Skin of body (tissue), 1 donor: ENCODE measurements at regions not wholly inside any gene's neighbourhood (a gene's known extent, or its start where the extent isn't known, plus 50 kb on each side); places are given as distances from the start of the nearest gene placed in this dataset.

Experiments
- DNase-seq: peaks from one replicate; lab custom pipeline; 2025; lab: John Stamatoyannopoulos, UW

DNA sequence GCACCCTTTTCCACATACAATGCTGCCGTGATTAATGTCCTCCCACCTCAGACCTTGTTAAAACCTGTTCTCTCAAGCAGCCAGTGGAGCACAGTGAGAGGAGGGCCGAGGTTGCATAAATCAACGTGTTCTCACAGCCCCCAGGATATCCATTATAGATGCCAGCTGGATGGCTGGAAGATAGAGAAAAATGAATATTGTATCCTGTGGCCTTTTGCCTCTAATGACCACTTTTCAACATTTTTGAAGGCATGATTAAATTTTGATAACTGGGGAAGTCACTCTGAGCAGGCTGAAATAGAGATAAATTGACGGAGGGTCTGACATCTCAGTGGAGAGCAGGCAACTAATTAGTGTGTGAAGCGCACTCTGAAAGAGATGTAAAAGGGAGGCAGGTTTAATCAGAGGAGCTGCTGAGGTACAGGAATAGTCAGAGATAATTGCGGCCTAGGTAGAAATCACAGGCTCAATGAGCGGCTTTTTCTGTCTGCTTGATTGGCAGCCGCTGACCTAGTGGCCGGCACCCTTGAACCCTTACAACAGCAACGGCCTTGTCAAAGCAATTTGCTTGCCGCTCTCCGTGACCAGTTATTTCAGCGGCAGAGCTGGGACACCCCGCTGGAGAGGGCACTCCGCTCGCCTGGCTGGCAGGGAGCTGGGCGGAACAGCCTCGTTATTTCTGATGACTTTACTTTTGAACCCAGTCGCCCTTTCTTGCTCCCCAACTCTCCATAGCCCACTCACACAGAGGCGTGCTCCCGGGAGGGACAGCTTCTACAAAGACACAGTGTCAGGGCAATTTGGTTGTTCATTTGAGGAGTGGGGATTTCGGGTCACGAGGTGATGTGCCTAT lies 560.7 kb downstream of the PSAT1 start:
- DNase-seq, result no peak

DNA sequence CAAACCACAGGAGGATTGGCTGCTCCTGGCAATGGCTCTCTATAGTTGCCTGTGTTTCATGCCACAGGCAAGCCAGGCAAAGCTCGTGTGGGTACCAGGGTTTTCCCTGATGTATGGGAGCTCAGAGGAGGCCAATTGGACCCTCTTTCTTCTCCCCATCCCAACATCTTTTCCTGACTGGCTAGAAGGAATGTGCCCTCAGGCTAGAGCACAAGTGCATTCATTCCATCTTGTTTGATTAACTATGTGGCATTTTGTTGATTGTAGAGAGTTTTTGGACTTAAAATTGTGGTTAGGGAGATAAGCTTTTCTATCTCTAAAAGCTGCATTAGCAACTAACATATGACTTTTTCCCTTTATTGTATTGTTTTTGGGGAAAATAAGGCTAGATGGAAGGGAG lies 561.3 kb downstream of the PSAT1 start:
- DNase-seq, result no peak

- no peak for DNase-seq
Observed at GRCh38 chr9:78860801-78861475, 564.0 kb downstream of the PSAT1 start.

GRCh38 chr9:78863531-78863930 lies 566.6 kb downstream of the PSAT1 start:
- DNase-seq, result no peak

DNA sequence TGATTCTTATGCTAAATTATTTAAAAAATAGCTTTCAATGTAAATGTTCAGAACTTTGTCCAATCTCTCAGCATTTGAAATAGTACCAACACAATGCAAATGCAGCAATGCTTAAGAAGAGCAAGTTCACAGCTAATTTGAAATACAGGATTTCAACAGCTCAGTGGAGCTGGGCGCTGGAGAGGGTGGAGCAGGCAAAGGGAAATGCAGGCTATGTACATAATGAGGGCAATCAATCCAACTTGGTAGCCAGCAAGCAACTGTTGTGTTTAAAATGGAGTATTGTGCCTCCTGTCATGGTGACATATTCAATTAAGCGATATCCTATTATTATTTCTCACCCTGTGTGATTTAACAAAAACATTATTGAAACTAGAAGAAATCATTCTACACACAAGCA lies 568.8 kb downstream of the PSAT1 start:
- no peak for DNase-seq

- DNase-seq, result no peak
Observed at GRCh38 chr9:78866207-78867132, 569.5 kb downstream of the PSAT1 start.

DNA sequence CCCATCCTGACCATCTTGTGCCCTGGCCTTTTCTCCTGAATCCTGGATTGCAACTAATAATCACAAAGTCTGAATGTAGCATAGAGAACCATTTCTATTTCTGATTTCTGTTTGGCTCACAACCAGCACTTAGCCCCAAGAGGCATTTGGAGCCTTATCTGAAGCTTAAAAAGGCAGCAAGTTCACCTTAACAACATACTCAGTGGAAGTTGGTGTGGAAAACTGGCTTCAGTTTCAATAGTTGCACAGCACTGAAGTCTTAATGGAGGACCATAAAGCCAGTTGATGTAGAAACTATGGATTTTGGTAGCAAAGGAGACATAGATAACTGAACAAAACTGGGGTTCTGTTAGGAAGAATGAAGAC lies 574.1 kb downstream of the PSAT1 start:
- no peak for DNase-seq

DNA sequence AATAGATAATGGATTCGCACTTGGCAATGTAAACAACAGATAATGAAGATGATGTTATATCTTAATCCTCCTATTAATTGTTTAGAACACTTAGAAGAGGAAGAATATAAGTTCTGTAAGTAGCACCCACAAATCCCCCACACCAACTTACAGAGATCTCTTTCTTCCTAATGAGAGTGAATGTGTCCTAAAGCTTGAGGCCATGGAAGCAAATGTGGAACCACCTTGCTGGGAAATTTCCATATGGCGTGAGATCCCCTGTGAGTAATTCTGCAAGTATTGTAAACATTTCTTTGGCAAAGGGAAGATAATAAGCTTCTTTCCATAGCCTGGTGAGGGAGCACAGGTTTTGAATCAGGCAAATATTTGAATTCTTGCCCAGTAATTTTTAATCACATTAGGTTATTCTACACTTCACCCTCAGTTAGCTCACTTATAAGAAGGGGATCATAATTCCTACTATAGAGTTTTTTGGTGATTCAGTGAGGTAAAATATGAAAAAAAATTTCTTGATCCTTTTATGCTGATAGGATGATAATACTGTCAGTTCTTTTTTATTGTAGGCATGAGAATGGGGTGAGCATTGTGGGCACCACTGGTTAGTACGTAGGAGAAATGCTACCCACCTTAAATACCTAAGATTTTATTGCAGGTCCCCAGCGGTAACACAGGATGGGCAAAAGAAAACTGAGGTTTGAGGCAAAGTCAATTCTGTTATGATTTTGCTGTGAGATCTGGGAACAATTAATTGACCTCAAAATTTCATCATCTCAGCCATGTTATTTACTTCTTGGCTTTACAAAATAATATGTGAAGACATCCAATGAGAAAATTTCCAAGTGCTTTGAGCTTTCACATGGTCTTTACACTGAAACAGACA lies 574.8 kb downstream of the PSAT1 start:
- no peak for DNase-seq

GRCh38 chr9:78874061-78874460 lies 577.1 kb downstream of the PSAT1 start:
- no peak for DNase-seq

DNA sequence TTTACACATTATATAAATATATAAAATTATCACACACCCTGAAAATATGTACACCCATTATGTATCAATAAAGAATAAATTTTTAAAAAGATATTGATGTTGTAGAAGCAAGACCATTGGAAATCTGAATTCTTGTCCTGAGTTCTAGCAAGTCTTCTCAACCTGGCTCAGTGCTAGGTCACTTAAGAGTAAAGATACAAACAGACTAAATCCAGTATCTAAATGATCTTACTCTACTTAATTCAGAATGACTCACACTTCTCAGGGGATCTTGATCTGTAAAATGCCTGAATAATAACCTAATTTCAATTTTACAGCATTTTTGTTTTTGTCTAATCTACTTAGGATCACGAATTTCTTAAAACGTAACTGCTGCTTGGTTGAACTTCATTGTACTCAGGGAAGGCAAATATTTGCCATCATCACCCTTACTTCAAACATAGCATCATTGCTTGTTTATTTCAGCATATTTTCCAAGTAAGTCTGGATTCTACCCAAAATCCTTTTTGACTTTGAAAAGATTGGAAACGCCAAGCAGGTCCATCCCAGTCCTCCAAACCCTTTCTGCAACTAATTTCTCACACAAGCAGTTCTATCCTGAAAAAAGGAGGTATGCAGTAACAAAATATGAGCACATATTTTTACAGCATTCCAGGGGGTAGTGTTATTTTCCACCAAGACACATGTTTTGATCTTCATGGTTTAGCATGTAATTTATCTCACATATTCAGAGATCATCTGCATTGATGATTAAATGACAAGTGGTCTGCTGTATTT lies 582.6 kb downstream of the PSAT1 start:
- DNase-seq, result no peak

- DNase-seq, result no peak
Observed at GRCh38 chr9:78881295-78881694, 584.4 kb downstream of the PSAT1 start.

DNA sequence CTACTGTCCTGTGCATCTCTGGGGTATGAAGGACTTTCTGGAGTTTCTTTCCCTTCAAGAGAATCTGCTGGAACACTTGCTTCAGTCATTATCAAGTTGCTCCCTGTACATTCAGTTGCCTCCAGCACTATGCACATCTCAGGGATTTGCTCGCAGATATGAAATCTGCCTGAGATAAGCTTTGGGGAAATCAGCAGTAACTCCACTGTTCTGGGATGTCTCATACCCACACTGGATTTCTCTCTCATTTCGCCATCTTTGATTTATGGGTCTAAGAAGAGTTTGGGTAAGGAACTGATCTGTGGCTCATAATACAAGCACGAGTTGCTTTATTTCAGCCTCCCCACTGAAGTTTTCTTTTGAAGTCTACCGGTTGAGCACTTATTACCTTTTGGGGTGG lies 585.6 kb downstream of the PSAT1 start:
- no peak for DNase-seq

- DNase-seq, result no peak
Observed at GRCh38 chr9:78884611-78885150, 587.8 kb downstream of the PSAT1 start.

DNA sequence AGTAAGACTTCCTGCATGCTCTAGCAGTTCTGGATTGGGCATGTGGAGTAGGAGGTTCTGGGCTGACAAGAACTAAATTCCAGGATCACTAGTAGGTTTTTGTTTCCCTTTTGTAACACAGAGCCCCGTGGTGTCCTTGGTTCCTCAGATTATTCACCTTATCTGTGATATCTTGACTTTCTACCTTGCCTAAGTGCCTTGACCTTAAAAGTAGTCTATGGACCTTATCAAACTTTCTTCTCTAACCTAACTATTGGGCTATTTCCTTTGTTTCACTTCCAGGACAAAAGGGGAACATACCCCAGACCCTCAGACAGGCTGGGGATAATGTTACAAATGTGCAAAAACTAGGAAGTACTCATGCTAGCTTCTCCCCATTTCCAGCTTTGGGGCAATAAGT lies 595.3 kb downstream of the PSAT1 start:
- DNase-seq, result no peak

DNA sequence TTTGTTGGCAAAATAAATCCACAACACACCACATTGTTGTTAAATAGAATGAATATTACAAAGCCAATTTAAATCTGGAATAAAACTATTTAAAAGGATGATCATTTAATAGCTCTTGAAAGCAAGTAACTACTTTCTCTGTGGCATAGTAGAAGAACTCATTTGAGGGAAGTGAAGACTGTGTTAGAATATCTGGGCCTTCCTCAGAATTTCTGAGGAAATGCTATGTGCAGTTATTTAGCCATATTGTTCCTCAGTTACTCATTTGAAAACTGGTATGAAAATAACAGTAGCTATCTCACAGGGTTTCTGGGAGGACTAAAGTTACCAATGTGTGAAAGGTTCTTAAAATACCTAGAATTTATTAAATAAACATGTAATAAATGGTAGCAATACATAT lies 595.8 kb downstream of the PSAT1 start:
- no peak for DNase-seq

DNA sequence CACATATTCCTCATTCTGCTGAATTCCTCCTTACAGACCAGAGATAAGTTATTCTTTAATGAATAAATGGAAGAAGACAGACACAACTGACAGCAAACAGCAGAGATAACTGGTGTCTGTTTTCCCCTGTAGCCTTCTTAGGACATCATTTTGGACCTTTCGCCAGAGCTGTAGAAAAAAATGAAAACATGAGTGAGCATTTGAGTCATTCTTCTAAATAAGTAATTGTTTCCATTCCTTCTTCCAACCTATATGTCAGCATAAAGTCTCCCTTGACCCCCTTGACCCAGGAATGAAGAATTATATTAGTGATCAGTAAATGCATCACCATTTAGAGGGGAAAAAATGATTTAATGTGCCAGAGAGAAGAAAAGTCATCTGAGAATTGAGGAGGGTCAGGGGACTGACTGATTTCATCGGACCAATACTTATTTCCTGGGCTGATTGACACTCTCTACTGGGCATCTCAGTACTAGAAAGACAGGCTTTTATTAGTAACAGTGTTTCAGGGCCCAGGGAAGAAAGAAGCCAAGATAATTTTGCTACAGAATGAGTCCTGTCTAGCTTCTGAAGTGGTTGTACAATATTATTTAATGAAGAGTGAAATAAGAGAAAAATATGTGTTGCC lies 597.0 kb downstream of the PSAT1 start:
- DNase-seq, result no peak

- DNase-seq, result no peak
Observed at GRCh38 chr9:78896479-78896878, 599.6 kb downstream of the PSAT1 start.

GRCh38 chr9:78898234-78898633 lies 601.3 kb downstream of the PSAT1 start:
- no peak for DNase-seq

- no peak for DNase-seq
Observed at GRCh38 chr9:78899006-78899405, 602.1 kb downstream of the PSAT1 start.
